Nephron (organoid): ENCODE measurements at regions not wholly inside any gene's neighbourhood (a gene's known extent, or its start where the extent isn't known, plus 50 kb on each side); places are given as distances from the start of the nearest gene placed in this dataset.

Source experiments
- H3K27ac Mint-ChIP-seq, 3 experiments: 2 replicates each; pipeline ENCODE4 v1.8.0; 2020; ENCODE audit warnings: mixed read lengths in 3 of 3, mild to moderate bottlenecking in 2 of 3, moderate library complexity in 1 of 3
- H3K27me3 Mint-ChIP-seq: 2 replicates; pipeline ENCODE4 v1.8.0; 2021; ENCODE audit warnings: low read depth, mild to moderate bottlenecking, moderate library complexity, mixed read lengths
- H3K36me3 Mint-ChIP-seq: 2 replicates; pipeline ENCODE4 v1.8.0; 2020; ENCODE audit warnings: low read depth, mixed read lengths
- H3K4me1 Mint-ChIP-seq: 2 replicates; pipeline ENCODE4 v1.8.0; 2020; ENCODE audit warnings: mixed read lengths
- H3K4me3 Mint-ChIP-seq, 3 experiments: 2 replicates each; pipeline ENCODE4 v1.8.0; 2020; ENCODE audit warnings: mild to moderate bottlenecking in 3 of 3, mixed read lengths in 3 of 3, moderate library complexity in 2 of 3
- H3K9me3 Mint-ChIP-seq: 2 replicates; pipeline ENCODE4 v1.8.0; 2020; ENCODE audit warnings: mixed read lengths
- CTCF ChIP-seq, 3 experiments: fragments of 200-600 bp; sonication (generic); IDR thresholded peaks; one replicate each; pipeline ENCODE4 v1.5.0; 2021; ENCODE audit warnings: antibody characterized with exemption in 3 of 3; ENCODE audit not compliant: unreplicated experiment in 3 of 3

- no peak for TF ChIP-seq CTCF (IDR thresholded peaks at IDR 0.05; ENCODE audit: unreplicated experiment in 3 of 3)
- Mint-ChIP-seq H3K36me3 (peaks cover 4% of the 10 kb centered on the region), H3K27me3 (peaks cover 15% of the 10 kb centered on the region), H3K4me3 (no peak overlapping the region), H3K27ac (no peak overlapping the region), H3K9me3 (peaks cover 9% of the 10 kb centered on the region), H3K4me1 (peaks cover 4% of the 10 kb centered on the region)
These were observed 68.7 kb upstream of the SNRK start for GRCh38 chr3:43217633-43218032.

GRCh38 chr3:43217206-43217605, 69.1 kb upstream of the SNRK start:
- Mint-ChIP-seq H3K9me3 (peaks cover 9% of the 10 kb centered on the region), H3K4me3 (no peak overlapping the region), H3K27me3 (peaks cover 11% of the 10 kb centered on the region), H3K36me3 (peaks cover 4% of the 10 kb centered on the region), H3K4me1 (peaks cover 4% of the 10 kb centered on the region), H3K27ac (peak overlapping the region in 1 of 3 experiments; percentile 6)
- no peak for TF ChIP-seq CTCF (IDR thresholded peaks at IDR 0.05; ENCODE audit: unreplicated experiment in 3 of 3)

DNA sequence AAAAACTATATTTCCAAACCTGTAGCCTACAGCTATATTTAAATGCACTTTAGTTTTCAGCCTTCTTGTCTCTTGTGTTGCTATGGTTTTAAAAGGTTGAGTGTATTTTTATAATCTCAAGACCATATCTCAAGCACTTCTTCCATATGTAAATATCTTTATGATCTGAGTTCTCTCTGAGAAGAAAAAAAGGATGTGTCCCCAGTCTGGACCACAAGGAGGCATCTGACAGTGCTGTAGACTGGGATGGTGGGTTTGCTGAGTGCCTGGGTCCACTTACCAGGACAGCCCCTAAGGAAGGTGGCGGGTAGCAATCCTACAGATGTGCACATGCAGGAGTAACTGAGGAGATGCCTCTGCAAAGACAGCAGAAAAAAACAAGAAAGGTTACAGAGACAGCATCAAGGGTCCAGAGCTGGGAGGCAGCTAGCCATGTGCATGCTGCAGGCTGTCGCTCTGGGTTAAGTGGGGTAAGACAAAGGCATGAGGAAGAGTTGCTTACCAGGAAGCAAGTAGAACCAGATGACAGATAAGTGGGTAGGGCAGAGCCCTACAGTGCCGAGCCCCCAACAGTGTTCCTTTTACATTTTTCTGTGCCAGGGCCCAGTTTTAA, 70.6 kb upstream of the SNRK start:
- Mint-ChIP-seq H3K27ac (peak overlapping the region in 2 of 3 experiments; percentile 32 to 70), H3K4me3 (no peak overlapping the region), H3K9me3 (no peaks in the 10 kb centered on the region), H3K4me1 (peaks cover 4% of the 10 kb centered on the region), H3K36me3 (no peaks in the 10 kb centered on the region), H3K27me3 (peaks cover 6% of the 10 kb centered on the region)
- TF ChIP-seq CTCF (IDR thresholded peaks at IDR 0.05; ENCODE audit: unreplicated experiment in 3 of 3): no peak

GRCh38 chr3:43215138-43215537, 71.2 kb upstream of the SNRK start:
- Mint-ChIP-seq H3K4me3 (no peak overlapping the region), H3K27me3 (peaks cover 6% of the 10 kb centered on the region), H3K9me3 (no peaks in the 10 kb centered on the region), H3K4me1 (peaks cover 4% of the 10 kb centered on the region), H3K27ac (no peak overlapping the region), H3K36me3 (no peaks in the 10 kb centered on the region)
- no peak for TF ChIP-seq CTCF (IDR thresholded peaks at IDR 0.05; ENCODE audit: unreplicated experiment in 3 of 3)

- no peaks in the 10 kb centered on the region for H3K9me3 Mint-ChIP-seq
- TF ChIP-seq CTCF (IDR thresholded peaks at IDR 0.05; ENCODE audit: unreplicated experiment in 3 of 3): no peak
- peaks cover 6% of the 10 kb centered on the region for H3K27me3 Mint-ChIP-seq
- H3K4me1 Mint-ChIP-seq: peaks cover 4% of the 10 kb centered on the region
- peak overlapping the region; percentile 4 to 76 (median 13) for H3K27ac Mint-ChIP-seq
- H3K36me3 Mint-ChIP-seq: no peaks in the 10 kb centered on the region
- no peak overlapping the region for H3K4me3 Mint-ChIP-seq
These were observed 71.7 kb upstream of the SNRK start for GRCh38 chr3:43214616-43215015.

GRCh38 chr3:43213631-43214030, 72.7 kb upstream of the SNRK start:
- Mint-ChIP-seq H3K4me1 (peaks cover 4% of the 10 kb centered on the region), H3K4me3 (no peak overlapping the region), H3K36me3 (no peaks in the 10 kb centered on the region), H3K27me3 (peaks cover 6% of the 10 kb centered on the region), H3K9me3 (no peaks in the 10 kb centered on the region), H3K27ac (peak overlapping the region; percentile 76 to 89 (median 86))
- TF ChIP-seq CTCF (IDR thresholded peaks at IDR 0.05; ENCODE audit: unreplicated experiment in 3 of 3): no peak
